ENCODE measurements at regions not wholly inside any gene's neighbourhood (a gene's known extent, or its start where the extent isn't known, plus 50 kb on each side); places are given as distances from the start of the nearest gene placed in this dataset.

DNA sequence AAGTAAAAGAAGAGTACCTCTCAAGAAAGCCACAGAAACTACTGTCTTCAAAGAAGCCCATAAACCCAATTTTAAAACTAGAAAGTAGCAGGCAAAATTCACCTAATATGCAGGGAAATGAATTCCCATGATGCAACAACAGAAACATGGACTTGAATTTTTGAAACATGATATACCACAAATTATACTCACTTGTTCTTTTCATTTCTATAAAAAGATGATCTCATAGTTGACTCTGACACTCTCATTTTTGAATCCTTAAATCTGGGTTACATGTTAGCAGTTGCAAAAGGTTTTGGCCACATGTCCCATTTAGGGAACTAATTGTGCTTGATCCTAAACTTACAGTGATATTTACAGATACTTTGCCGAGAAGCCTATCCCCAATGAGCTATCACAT, 1130.8 kb downstream of the FAT4 start:
- TF ChIP-seq, protein P1, sequence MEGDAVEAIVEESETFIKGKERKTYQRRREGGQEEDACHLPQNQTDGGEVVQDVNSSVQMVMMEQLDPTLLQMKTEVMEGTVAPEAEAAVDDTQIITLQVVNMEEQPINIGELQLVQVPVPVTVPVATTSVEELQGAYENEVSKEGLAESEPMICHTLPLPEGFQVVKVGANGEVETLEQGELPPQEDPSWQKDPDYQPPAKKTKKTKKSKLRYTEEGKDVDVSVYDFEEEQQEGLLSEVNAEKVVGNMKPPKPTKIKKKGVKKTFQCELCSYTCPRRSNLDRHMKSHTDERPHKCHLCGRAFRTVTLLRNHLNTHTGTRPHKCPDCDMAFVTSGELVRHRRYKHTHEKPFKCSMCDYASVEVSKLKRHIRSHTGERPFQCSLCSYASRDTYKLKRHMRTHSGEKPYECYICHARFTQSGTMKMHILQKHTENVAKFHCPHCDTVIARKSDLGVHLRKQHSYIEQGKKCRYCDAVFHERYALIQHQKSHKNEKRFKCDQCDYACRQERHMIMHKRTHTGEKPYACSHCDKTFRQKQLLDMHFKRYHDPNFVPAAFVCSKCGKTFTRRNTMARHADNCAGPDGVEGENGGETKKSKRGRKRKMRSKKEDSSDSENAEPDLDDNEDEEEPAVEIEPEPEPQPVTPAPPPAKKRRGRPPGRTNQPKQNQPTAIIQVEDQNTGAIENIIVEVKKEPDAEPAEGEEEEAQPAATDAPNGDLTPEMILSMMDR (IDR thresholded peaks at IDR 0.05), result no peak
- TF ChIP-seq EP300 (IDR thresholded peaks at IDR 0.05), result no peak
